SK-N-SH treated with all-trans-retinoic acid at 6 μM for 48 hours (cell line): ENCODE measurements at regions not wholly inside any gene's neighbourhood (a gene's known extent, or its start where the extent isn't known, plus 50 kb on each side); places are given as distances from the start of the nearest gene placed in this dataset.

Experiments
- ARNTL ChIP-seq: fragments of 450-650 bp; formaldehyde crosslinking; IDR thresholded peaks from 2 replicates; pipeline ENCODE4 v1.5.0; 2020; ENCODE audit warnings: low read depth, mild to moderate bottlenecking, moderate library complexity, borderline replicate concordance
- CSDC2 ChIP-seq: fragments of 250-450 bp; sonication (Bioruptor Pico); IDR thresholded peaks from 2 replicates; pipeline ENCODE4 v1.5.0; 2020; ENCODE audit warnings: mild to moderate bottlenecking, moderate library complexity
- GLIS3 ChIP-seq: fragments of 250-450 bp; sonication (Bioruptor Pico); IDR thresholded peaks from 2 replicates; pipeline ENCODE4 v1.5.0; 2020; ENCODE audit warnings: mild to moderate bottlenecking, moderate library complexity
- ISL1 ChIP-seq: fragments of 250-450 bp; sonication (Bioruptor Pico); IDR thresholded peaks from 2 replicates; pipeline ENCODE4 v2.1.2; 2022; ENCODE audit warnings: mild to moderate bottlenecking, moderate library complexity
- POU6F1 ChIP-seq: fragments of 250-450 bp; sonication (Bioruptor Pico); IDR thresholded peaks from 2 replicates; pipeline ENCODE4 v1.8.0; 2021; ENCODE audit warnings: low read depth, mild to moderate bottlenecking, moderate library complexity, borderline replicate concordance
- PPARA ChIP-seq: fragments of 250-450 bp; sonication (Bioruptor Pico); IDR thresholded peaks from 2 replicates; pipeline ENCODE4 v1.5.0; 2020; ENCODE audit warnings: mild to moderate bottlenecking, borderline replicate concordance
- RARB ChIP-seq: fragments of 250-450 bp; sonication (Bioruptor Pico); IDR thresholded peaks from 2 replicates; pipeline ENCODE4 v1.8.0; 2021; ENCODE audit warnings: mild to moderate bottlenecking, moderate library complexity
- SNAI2 ChIP-seq: fragments of 250-450 bp; sonication (Bioruptor Pico); IDR thresholded peaks from 2 replicates; pipeline ENCODE4 v1.5.0; 2020; ENCODE audit warnings: mild to moderate bottlenecking, moderate library complexity
- ZFP3 ChIP-seq: fragments of 250-450 bp; sonication (Bioruptor Pico); IDR thresholded peaks from 2 replicates; pipeline ENCODE4 v1.5.0; 2020; ENCODE audit warnings: mild to moderate bottlenecking, moderate library complexity
- ZFP30 ChIP-seq: fragments of 450-650 bp; formaldehyde crosslinking; IDR thresholded peaks from 2 replicates; pipeline ENCODE4 v1.5.0; 2022; ENCODE audit warnings: mild to moderate bottlenecking, moderate library complexity
- ZNF565 ChIP-seq: fragments of 450-650 bp; formaldehyde crosslinking; conservative IDR thresholded peaks from 2 replicates; pipeline ENCODE4 v1.5.0; 2020; ENCODE audit warnings: low read depth, mild to moderate bottlenecking, moderate library complexity
- ZNF8 ChIP-seq: fragments of 450-650 bp; formaldehyde crosslinking; IDR thresholded peaks from 2 replicates; pipeline ENCODE4 v1.5.0; 2020; ENCODE audit warnings: mild to moderate bottlenecking, moderate library complexity
- TF ChIP-seq, protein P1 (sequence below): fragments of 250-450 bp; sonication (Bioruptor Pico); IDR thresholded peaks from 2 replicates; pipeline ENCODE4 v1.5.0; 2020; ENCODE audit warnings: mild to moderate bottlenecking, moderate library complexity
- TF ChIP-seq, protein P2 (sequence below): fragments of 250-450 bp; sonication (Bioruptor Pico); IDR thresholded peaks from 2 replicates; pipeline ENCODE4 v1.8.0; 2020; ENCODE audit warnings: mild to moderate bottlenecking, moderate library complexity, borderline replicate concordance

DNA sequence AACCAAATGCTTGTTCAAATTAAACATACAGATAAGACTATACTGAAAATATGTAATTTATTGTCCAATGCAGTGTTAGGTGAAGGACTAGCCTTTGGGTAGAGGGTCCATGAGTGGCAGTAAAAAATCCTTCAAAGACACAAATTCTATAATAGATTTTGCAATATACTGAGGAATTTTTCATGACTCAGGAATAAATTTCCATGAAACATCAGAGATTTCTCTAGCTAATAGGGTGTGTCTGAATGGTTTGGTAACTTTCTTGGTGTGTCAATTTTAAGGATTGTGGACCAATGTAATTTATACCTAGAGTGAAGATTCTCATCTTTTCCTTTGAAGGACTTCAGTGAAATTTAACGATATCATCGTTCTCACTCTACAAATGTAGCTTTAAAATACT, 546.7 kb downstream of the SLITRK5 start:
- TF ChIP-seq ZNF565 (CRISPR knock-in tag) (no peak), RARB (no peak), CSDC2 (CRISPR knock-in tag) (no peak), POU6F1 (no peak), ARNTL (CRISPR knock-in tag) (no peak), SNAI2 (CRISPR knock-in tag) (no peak), GLIS3 (CRISPR knock-in tag) (no peak), ZFP30 (no peak), ZNF8 (no peak), ZFP3 (CRISPR knock-in tag) (no peak), PPARA (CRISPR knock-in tag) (no peak), ISL1 (CRISPR knock-in tag) (no peak)
- TF ChIP-seq, protein P1, sequence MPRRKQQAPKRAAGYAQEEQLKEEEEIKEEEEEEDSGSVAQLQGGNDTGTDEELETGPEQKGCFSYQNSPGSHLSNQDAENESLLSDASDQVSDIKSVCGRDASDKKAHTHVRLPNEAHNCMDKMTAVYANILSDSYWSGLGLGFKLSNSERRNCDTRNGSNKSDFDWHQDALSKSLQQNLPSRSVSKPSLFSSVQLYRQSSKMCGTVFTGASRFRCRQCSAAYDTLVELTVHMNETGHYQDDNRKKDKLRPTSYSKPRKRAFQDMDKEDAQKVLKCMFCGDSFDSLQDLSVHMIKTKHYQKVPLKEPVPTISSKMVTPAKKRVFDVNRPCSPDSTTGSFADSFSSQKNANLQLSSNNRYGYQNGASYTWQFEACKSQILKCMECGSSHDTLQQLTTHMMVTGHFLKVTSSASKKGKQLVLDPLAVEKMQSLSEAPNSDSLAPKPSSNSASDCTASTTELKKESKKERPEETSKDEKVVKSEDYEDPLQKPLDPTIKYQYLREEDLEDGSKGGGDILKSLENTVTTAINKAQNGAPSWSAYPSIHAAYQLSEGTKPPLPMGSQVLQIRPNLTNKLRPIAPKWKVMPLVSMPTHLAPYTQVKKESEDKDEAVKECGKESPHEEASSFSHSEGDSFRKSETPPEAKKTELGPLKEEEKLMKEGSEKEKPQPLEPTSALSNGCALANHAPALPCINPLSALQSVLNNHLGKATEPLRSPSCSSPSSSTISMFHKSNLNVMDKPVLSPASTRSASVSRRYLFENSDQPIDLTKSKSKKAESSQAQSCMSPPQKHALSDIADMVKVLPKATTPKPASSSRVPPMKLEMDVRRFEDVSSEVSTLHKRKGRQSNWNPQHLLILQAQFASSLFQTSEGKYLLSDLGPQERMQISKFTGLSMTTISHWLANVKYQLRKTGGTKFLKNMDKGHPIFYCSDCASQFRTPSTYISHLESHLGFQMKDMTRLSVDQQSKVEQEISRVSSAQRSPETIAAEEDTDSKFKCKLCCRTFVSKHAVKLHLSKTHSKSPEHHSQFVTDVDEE = no peak
- TF ChIP-seq, protein P2, sequence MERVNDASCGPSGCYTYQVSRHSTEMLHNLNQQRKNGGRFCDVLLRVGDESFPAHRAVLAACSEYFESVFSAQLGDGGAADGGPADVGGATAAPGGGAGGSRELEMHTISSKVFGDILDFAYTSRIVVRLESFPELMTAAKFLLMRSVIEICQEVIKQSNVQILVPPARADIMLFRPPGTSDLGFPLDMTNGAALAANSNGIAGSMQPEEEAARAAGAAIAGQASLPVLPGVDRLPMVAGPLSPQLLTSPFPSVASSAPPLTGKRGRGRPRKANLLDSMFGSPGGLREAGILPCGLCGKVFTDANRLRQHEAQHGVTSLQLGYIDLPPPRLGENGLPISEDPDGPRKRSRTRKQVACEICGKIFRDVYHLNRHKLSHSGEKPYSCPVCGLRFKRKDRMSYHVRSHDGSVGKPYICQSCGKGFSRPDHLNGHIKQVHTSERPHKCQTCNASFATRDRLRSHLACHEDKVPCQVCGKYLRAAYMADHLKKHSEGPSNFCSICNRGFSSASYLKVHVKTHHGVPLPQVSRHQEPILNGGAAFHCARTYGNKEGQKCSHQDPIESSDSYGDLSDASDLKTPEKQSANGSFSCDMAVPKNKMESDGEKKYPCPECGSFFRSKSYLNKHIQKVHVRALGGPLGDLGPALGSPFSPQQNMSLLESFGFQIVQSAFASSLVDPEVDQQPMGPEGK (CRISPR knock-in tag) = no peak
